K562 (cell line): ENCODE measurements at regions not wholly inside any gene's neighbourhood (a gene's known extent, or its start where the extent isn't known, plus 50 kb on each side); places are given as distances from the start of the nearest gene placed in this dataset.

Source experiments
- CHD2 ChIP-seq: IDR thresholded peaks from 2 replicates; pipeline ENCODE4 v1.6.1; 2011; ENCODE audit warnings: low read depth, low read length
- NFRKB ChIP-seq: fragments of 450-650 bp; IDR thresholded peaks from 2 replicates; pipeline ENCODE4 v1.6.1; 2016; ENCODE audit warnings: low read depth
- PHF21A ChIP-seq: fragments of 450-650 bp; IDR thresholded peaks from 2 replicates; pipeline ENCODE4 v1.6.1; 2017; ENCODE audit warnings: low read depth, borderline replicate concordance
- POLR2A ChIP-seq: fragments of 450-650 bp; conservative IDR thresholded peaks from 2 replicates; pipeline ENCODE4 v1.6.1; 2016
- RBM39 ChIP-seq: fragments of 200-400 bp; formaldehyde crosslinking; optimal IDR thresholded peaks from 2 replicates; pipeline ENCODE3; 2018; ENCODE audit warnings: low read depth, low read length
- ZZZ3 ChIP-seq: fragments of 450-650 bp; IDR thresholded peaks from 2 replicates; pipeline ENCODE4 v1.6.1; 2016; ENCODE audit warnings: antibody characterized with exemption, mild to moderate bottlenecking, moderate library complexity
- TF ChIP-seq, protein P1 (sequence below), 3 experiments: IDR thresholded peaks in 2 of 3; conservative IDR thresholded peaks in 1 of 3; 2 replicates each; pipeline ENCODE4 v1.5.1; 2011 to 2012; ENCODE audit warnings: low read length in 3 of 3, mild to moderate bottlenecking in 3 of 3, control low read depth in 2 of 3, improper control_type of control experiment in 1 of 3, inconsistent platforms in 1 of 3, low read depth in 1 of 3, mixed read lengths in 1 of 3, moderate library complexity in 1 of 3; ENCODE audit not compliant: insufficient read depth in 2 of 3

DNA sequence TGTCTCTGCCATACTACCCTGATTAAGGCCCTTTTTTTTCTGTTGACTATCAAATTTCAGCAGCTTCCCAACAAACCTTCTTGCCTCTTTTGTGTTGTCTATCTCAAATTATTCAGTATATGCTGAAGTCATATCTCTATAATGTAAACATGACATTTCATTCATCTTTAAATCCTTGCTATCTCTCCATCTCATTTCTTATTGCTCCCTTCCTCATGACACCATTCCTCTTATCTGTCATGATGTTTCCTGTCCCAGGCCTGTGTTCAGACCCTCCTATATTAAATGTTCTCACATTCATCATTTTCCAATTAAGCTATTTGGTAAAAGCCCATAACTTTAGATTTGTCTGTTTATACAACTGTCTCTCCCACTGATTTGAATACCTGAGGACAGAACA, 482.6 kb downstream of the EPM2A start:
- TF ChIP-seq NFRKB (no peak), POLR2A (no peak), ZZZ3 (no peak), PHF21A (no peak), CHD2 (no peak), RBM39 (no peak)
- TF ChIP-seq, protein P1, sequence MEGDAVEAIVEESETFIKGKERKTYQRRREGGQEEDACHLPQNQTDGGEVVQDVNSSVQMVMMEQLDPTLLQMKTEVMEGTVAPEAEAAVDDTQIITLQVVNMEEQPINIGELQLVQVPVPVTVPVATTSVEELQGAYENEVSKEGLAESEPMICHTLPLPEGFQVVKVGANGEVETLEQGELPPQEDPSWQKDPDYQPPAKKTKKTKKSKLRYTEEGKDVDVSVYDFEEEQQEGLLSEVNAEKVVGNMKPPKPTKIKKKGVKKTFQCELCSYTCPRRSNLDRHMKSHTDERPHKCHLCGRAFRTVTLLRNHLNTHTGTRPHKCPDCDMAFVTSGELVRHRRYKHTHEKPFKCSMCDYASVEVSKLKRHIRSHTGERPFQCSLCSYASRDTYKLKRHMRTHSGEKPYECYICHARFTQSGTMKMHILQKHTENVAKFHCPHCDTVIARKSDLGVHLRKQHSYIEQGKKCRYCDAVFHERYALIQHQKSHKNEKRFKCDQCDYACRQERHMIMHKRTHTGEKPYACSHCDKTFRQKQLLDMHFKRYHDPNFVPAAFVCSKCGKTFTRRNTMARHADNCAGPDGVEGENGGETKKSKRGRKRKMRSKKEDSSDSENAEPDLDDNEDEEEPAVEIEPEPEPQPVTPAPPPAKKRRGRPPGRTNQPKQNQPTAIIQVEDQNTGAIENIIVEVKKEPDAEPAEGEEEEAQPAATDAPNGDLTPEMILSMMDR (IDR thresholded peaks at IDR 0.05 in 2 of 3, conservative IDR thresholded peaks at IDR 0.05 in 1 of 3; ENCODE audit: insufficient read depth in 2 of 3, low read depth in 1 of 3, low read length in 3 of 3): no peak
